ENCODE measurements at regions not wholly inside any gene's neighbourhood (a gene's known extent, or its start where the extent isn't known, plus 50 kb on each side); places are given as distances from the start of the nearest gene placed in this dataset.
A peak's percentile ranks its signal among the peaks of the same experiment; 100 is the strongest.

DNA sequence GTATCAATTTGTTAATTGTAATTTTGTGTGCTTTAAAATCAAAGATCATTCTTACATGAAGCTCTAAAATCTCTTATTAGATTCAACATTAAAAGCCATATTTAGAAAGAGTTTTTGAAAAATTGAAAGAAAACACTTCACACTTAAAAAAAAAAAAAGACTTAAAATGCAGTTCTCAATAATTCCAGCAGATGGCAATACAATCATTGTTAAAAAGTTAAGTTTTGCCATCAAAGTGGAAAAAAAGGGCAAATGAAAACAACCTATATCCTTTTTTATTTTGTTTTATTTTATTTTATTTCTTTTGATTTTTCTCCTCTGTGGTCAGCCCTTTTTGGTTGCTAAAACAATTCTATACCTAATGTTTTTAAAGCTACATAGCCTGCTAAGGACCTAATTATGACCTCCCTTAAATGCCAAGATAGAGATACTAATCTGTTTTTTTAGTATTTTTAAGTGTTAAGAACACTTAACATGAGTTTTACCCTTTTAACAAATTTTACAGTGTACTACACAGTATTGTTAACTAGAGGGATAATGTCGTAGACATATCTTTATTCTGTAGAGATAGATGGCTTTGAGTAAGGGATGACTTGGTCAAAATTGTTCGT is 154.2 kb upstream of the DAB2 start:
- DNase-seq (ENCODE audit: low read depth, low spot score), result peak; percentile 55
- TF ChIP-seq, protein P1, sequence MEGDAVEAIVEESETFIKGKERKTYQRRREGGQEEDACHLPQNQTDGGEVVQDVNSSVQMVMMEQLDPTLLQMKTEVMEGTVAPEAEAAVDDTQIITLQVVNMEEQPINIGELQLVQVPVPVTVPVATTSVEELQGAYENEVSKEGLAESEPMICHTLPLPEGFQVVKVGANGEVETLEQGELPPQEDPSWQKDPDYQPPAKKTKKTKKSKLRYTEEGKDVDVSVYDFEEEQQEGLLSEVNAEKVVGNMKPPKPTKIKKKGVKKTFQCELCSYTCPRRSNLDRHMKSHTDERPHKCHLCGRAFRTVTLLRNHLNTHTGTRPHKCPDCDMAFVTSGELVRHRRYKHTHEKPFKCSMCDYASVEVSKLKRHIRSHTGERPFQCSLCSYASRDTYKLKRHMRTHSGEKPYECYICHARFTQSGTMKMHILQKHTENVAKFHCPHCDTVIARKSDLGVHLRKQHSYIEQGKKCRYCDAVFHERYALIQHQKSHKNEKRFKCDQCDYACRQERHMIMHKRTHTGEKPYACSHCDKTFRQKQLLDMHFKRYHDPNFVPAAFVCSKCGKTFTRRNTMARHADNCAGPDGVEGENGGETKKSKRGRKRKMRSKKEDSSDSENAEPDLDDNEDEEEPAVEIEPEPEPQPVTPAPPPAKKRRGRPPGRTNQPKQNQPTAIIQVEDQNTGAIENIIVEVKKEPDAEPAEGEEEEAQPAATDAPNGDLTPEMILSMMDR (IDR thresholded peaks at IDR 0.05; ENCODE audit: low read depth, low read length), result peak; percentile 31
- in situ Hi-C loops (cut with HindIII; ENCODE audit: low sequenced_read_pairs), result no loop called here
- H3K4me3 ChIP-seq (ENCODE audit: low read depth, low read length), result no peak overlapping the region

DNA sequence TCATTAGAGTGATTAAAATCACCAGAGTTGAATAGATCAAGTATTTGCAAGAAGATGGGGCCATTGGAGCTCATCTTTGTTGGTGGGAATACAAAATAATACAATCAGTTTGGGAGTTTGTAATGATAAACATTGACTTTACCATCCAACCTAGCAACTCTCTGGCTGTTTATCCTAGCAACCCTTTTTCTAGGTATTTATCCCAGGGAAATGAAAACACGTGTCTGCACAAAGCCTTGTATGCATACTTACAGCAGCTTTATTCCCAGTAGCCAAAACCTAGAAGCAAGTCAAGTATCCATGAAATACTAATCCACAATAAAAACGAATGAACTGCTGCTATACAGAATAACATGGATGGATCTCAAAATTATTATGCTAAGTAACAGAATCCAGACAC is 152.7 kb upstream of the DAB2 start:
- in situ Hi-C loops (cut with HindIII; ENCODE audit: low sequenced_read_pairs), result no loop called here
- no peak for DNase-seq (ENCODE audit: low read depth, low spot score)
- no peak overlapping the region for H3K4me3 ChIP-seq (ENCODE audit: low read depth, low read length)
- TF ChIP-seq, protein P1 (IDR thresholded peaks at IDR 0.05; ENCODE audit: low read depth, low read length), result no peak

DNA sequence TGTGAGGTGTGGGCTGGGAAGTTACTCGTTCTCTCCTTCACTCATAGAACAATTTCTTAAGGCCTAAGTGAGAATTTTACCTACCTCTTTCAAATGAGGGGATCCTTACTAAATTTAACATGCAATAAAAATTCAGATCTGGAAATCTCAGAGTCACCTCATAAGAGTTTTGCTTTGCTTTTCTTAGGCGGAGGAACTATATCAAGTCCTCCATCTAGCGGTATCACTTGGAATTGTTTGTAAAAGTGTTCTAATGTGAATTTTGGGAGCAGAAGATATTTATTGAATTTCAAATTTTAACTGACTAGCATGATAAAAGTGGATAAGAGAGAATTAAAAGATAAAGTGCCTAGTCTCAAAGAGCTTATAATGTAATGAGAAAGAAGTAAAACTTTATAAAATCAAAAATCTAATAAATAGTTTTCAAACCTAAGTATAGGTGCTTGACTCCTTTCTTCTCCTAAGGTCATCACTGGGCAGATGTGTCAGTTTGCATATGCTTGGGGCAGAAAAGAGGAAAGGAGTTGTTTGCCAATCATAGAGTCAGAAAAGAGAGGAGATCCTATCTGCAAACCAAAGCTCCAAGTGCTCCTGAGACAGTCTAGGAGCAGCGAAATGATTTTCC is 145.7 kb upstream of the DAB2 start:
- H3K4me3 ChIP-seq (ENCODE audit: low read depth, low read length), result no peak overlapping the region
- TF ChIP-seq, protein P1 (IDR thresholded peaks at IDR 0.05; ENCODE audit: low read depth, low read length), result peak; percentile 62
- in situ Hi-C loops (cut with HindIII; ENCODE audit: low sequenced_read_pairs), result no loop called here
- peak; percentile 61 for DNase-seq (ENCODE audit: low read depth, low spot score)

DNA sequence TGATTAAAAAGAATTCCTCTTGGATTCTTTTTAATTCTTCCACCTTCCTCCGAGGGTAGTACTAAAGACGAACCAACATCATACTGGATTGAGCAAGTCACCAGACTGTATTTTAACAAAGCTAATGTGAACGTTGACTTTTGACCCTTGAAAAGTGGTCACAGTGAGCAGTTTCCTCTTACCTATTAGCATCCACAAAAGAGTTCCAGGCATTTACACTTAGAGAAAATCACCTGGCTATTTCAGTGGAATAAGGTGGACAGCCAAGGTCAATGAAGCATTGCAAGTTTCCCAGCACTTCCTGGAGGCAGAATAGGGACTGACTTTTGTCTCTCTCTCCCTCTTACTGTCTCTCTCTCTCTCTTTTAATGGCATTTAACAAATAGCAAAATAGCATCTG is 145.1 kb upstream of the DAB2 start:
- no peak overlapping the region for H3K4me3 ChIP-seq (ENCODE audit: low read depth, low read length)
- in situ Hi-C loops (cut with HindIII; ENCODE audit: low sequenced_read_pairs), result no loop called here
- TF ChIP-seq, protein P1 (IDR thresholded peaks at IDR 0.05; ENCODE audit: low read depth, low read length), result no peak
- DNase-seq (ENCODE audit: low read depth, low spot score), result no peak

DNA sequence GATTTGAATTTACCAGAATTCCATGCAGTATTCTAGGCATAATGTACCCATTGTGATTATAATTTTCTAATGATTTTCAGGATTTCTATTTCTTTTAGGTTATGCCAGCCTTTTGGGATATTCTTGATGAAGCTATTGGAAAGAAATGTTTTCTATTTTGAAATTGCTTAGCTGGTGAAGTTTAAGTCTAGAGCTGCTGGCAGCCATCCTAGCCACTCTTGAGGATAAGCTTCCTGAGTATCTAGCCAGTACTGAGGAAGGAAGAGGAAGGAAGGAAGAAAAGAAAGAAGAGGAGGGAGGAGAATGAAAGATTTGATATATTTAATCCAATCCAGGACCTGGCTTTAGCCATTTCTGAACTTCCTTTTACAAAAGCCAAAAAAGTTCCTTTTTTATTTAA is 142.1 kb upstream of the DAB2 start:
- TF ChIP-seq, protein P1 (IDR thresholded peaks at IDR 0.05; ENCODE audit: low read depth, low read length), result no peak
- no peak overlapping the region for H3K4me3 ChIP-seq (ENCODE audit: low read depth, low read length)
- no peak for DNase-seq (ENCODE audit: low read depth, low spot score)
- in situ Hi-C loops (cut with HindIII; ENCODE audit: low sequenced_read_pairs), result no loop called here

DNA sequence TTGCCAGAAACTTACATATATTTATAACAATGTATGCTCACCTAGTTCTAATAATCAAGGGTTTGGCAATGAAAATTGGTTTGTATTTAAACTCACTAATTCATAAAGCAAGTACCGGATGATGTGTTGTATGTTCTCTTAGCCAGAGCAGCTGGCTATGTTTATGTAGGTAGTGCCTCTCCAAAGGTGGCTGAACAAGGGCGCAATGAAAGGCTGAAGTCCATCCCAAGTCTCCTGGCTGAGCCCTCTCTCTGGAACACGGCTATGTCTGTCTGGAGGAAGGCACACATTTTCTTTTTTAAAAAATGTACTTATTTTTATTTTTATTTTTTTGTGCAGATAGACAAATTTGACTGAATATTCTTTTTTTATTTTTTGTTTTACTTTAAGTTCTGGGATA is 141.2 kb upstream of the DAB2 start:
- in situ Hi-C loops (cut with HindIII; ENCODE audit: low sequenced_read_pairs), result no loop called here
- DNase-seq (ENCODE audit: low read depth, low spot score), result no peak
- no peak overlapping the region for H3K4me3 ChIP-seq (ENCODE audit: low read depth, low read length)
- TF ChIP-seq, protein P1 (IDR thresholded peaks at IDR 0.05; ENCODE audit: low read depth, low read length), result no peak
